Hepatocyte (in vitro differentiated cells): ENCODE measurements at regions not wholly inside any gene's neighbourhood (a gene's known extent, or its start where the extent isn't known, plus 50 kb on each side); places are given as distances from the start of the nearest gene placed in this dataset.

Experiments
- DNase-seq: peaks from one replicate; pipeline ENCODE4 v3.0.0-alpha.2; 2016; ENCODE audit warnings: low spot score
- H2AFZ ChIP-seq: fragments of 200-600 bp; sonication (generic); 2 replicates; pipeline ENCODE4 v1.6.0; 2016; ENCODE audit warnings: antibody characterized with exemption, mild to moderate bottlenecking
- H3K27ac ChIP-seq: fragments of 200-600 bp; sonication (generic); 2 replicates; pipeline ENCODE4 v1.5.1; 2016; ENCODE audit warnings: mild to moderate bottlenecking
- H3K27me3 ChIP-seq: fragments of 200-600 bp; sonication (generic); 2 replicates; pipeline ENCODE4 v1.6.1; 2016
- H3K36me3 ChIP-seq: fragments of 200-600 bp; sonication (generic); replicated peaks from 2 replicates; pipeline ENCODE4 v1.5.1; 2016; ENCODE audit warnings: low read depth; ENCODE audit not compliant: insufficient read depth
- H3K4me1 ChIP-seq: fragments of 200-600 bp; sonication (generic); 2 replicates; pipeline ENCODE4 v1.5.1; 2016; ENCODE audit warnings: mild to moderate bottlenecking, moderate library complexity; ENCODE audit not compliant: insufficient read depth
- H3K4me2 ChIP-seq: fragments of 200-600 bp; sonication (generic); 2 replicates; pipeline ENCODE4 v1.6.0; 2016
- H3K4me3 ChIP-seq: fragments of 200-600 bp; sonication (generic); 2 replicates; pipeline ENCODE4 v1.5.1; 2016; ENCODE audit warnings: mild to moderate bottlenecking
- H3K79me2 ChIP-seq: fragments of 200-600 bp; sonication (generic); 2 replicates; pipeline ENCODE4 v1.6.0; 2017; ENCODE audit warnings: mild to moderate bottlenecking
- H3K9me2 ChIP-seq: fragments of 200-600 bp; sonication (generic); replicated peaks from 2 replicates; pipeline ENCODE4 v1.6.0; 2017; ENCODE audit warnings: mild to moderate bottlenecking; ENCODE audit not compliant: insufficient read depth
- H3K9me3 ChIP-seq: fragments of 200-600 bp; sonication (generic); 2 replicates; pipeline ENCODE4 v1.5.1; 2016; ENCODE audit warnings: low read depth, mild to moderate bottlenecking
- H4K20me1 ChIP-seq: fragments of 200-600 bp; sonication (generic); 2 replicates; pipeline ENCODE4 v1.6.0; 2016; ENCODE audit warnings: mild to moderate bottlenecking; ENCODE audit not compliant: insufficient read depth, poor library complexity, severe bottlenecking
- EZH2 ChIP-seq: fragments of 200-600 bp; sonication (generic); IDR thresholded peaks from 2 replicates; pipeline ENCODE4 v1.6.1; 2016; ENCODE audit warnings: antibody characterized with exemption, mild to moderate bottlenecking, borderline replicate concordance
- EZH2phosphoT487 ChIP-seq: fragments of 200-600 bp; sonication (generic); IDR thresholded peaks from one replicate; pipeline ENCODE4 v1.6.1; 2018; ENCODE audit warnings: antibody characterized with exemption, mild to moderate bottlenecking, low read depth, moderate library complexity; ENCODE audit not compliant: unreplicated experiment, severe bottlenecking
- WGBS: methylation state at CpG from one replicate; pipeline ENCODE4 v1.1.6; 2016; ENCODE audit warnings: low lambda C conversion rate; ENCODE audit errors: missing lambda C conversion rate; 5-methylcytosine and 5-hydroxymethylcytosine counted together
- TF ChIP-seq, protein P1 (sequence below): fragments of 200-600 bp; sonication (generic); IDR thresholded peaks from 2 replicates; pipeline ENCODE4 v1.5.1; 2016; ENCODE audit warnings: antibody characterized with exemption, mild to moderate bottlenecking; ENCODE audit not compliant: poor library complexity

DNA sequence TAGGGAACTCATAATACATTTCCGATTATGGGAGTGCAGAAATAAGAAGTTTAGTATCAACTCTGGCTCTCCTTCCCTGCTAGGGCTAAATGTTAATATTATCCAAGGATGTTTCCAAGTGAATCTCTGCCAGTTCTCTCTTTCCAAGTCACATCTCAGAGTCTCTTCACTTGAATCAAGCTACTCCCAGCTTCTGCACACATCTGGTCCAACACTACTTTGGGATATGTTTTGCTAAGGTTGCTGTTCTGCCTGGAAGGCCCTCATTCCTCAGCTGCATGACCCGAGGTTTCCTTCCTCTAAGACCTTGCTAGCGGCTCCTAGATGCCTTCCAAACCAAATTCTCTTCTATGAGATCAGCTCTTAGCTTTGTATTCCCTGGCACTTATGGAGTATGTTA is 331.8 kb downstream of the GJA1 start:
- Histone ChIP-seq H3K9me2 (no peaks in the 10 kb centered on the region), H3K36me3 (no peaks in the 10 kb centered on the region), H3K9me3 (no peaks in the 10 kb centered on the region), H3K4me2 (no peak overlapping the region), H3K4me3 (no peak overlapping the region), H2AFZ (no peak overlapping the region), H3K79me2 (no peaks in the 10 kb centered on the region), H3K27me3 (no peaks in the 10 kb centered on the region), H4K20me1 (no peaks in the 10 kb centered on the region), H3K4me1 (no peaks in the 10 kb centered on the region), H3K27ac (no peak overlapping the region)
- TF ChIP-seq EZH2 (no peak), EZH2phosphoT487 (no peak)
- no peak for DNase-seq
- WGBS: 67% methylated on average over 3 of the region's 3 CpGs

DNA sequence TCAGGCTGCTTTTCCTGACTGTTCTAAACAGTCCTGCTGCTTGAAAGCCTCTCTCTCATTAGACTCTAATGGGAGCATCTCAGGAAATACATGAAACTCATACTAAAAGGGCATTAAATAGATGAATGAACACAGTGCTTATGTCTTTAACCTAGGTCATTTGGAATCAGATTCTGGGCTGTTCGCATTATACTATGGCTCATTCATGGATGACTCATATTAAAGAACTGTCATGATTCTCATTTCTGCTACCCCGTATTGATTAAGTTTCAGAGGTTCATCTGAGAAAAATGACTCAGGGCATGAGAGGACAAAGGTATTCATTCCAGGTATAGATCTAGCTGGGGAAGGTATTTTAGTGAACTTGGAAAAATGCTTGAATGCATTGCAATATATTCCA is 335.5 kb downstream of the GJA1 start:
- no peaks in the 10 kb centered on the region for H4K20me1 ChIP-seq
- TF ChIP-seq EZH2phosphoT487: no peak
- TF ChIP-seq EZH2: no peak
- TF ChIP-seq, protein P1, sequence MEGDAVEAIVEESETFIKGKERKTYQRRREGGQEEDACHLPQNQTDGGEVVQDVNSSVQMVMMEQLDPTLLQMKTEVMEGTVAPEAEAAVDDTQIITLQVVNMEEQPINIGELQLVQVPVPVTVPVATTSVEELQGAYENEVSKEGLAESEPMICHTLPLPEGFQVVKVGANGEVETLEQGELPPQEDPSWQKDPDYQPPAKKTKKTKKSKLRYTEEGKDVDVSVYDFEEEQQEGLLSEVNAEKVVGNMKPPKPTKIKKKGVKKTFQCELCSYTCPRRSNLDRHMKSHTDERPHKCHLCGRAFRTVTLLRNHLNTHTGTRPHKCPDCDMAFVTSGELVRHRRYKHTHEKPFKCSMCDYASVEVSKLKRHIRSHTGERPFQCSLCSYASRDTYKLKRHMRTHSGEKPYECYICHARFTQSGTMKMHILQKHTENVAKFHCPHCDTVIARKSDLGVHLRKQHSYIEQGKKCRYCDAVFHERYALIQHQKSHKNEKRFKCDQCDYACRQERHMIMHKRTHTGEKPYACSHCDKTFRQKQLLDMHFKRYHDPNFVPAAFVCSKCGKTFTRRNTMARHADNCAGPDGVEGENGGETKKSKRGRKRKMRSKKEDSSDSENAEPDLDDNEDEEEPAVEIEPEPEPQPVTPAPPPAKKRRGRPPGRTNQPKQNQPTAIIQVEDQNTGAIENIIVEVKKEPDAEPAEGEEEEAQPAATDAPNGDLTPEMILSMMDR: no peak
- no peaks in the 10 kb centered on the region for H3K4me1 ChIP-seq
- no peak for DNase-seq
- H3K79me2 ChIP-seq: no peaks in the 10 kb centered on the region
- H3K36me3 ChIP-seq: no peaks in the 10 kb centered on the region
- no peaks in the 10 kb centered on the region for H3K27me3 ChIP-seq
- no peak overlapping the region for H3K4me3 ChIP-seq
- no peak overlapping the region for H3K27ac ChIP-seq
- H3K4me2 ChIP-seq: no peak overlapping the region
- WGBS: 92% methylated on average over 2 of the region's 2 CpGs
- no peaks in the 10 kb centered on the region for H3K9me3 ChIP-seq
- H3K9me2 ChIP-seq: no peaks in the 10 kb centered on the region
- no peak overlapping the region for H2AFZ ChIP-seq

DNA sequence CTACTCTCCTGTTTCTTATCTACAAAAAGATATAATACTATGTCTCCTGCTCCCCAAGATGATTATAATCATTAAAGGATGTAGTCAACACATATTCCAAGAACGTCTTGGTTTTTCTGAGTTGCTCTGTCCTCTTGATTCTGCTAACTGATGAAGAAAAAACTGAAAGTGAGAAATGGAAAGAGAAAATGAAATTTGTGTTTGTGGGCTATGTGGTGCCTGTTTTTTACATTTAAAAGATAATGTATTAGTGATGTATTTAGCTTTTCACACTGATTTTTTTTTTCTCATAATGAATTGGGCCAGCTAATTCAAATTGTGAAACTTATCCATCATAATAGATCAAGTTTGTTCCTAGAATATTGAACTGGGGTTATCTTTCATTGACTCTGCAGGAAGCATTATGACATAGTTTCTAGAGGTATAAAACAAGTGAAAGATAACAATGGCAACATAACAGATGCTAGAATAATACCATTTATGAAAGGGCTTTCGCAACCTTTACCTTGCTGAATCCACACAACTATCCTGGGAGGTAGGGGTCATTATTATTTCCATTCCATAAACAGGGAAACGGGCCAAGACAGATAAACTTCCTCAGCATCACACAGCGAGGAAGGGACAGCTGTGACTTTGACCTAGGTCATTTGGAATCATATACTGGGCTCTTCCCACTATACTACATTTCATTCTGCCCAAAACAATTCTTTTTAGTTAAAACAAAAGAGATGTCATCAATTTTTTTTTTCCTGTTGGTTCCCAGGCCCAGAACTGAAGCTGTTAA is 336.7 kb downstream of the GJA1 start:
- no peaks in the 10 kb centered on the region for H3K36me3 ChIP-seq
- DNase-seq: no peak

DNA sequence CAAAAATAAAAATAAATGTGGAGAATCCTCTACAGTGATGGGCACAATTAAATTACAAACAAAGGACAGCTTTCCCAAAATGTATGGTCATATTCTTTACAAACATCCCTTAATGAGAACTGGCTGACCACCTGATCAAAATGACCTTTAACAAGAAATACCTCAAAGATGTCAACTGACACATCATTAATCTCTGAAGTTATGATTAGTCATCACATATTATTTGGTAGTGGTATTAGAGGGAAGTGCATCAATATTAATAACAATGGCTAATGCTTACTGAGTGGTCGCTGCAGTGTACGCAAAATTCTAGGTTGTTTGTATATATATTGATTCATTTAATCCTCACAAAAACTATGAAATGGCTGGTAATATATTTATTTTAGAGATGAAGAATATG is 340.6 kb downstream of the GJA1 start:
- Histone ChIP-seq H2AFZ (no peak overlapping the region), H3K4me1 (no peaks in the 10 kb centered on the region), H3K9me3 (no peaks in the 10 kb centered on the region), H3K79me2 (no peaks in the 10 kb centered on the region), H3K4me2 (no peak overlapping the region), H3K9me2 (no peaks in the 10 kb centered on the region), H4K20me1 (no peaks in the 10 kb centered on the region), H3K4me3 (no peak overlapping the region), H3K27me3 (no peaks in the 10 kb centered on the region), H3K27ac (no peak overlapping the region), H3K36me3 (no peaks in the 10 kb centered on the region)
- WGBS: 92% methylated on average over 2 of the region's 2 CpGs
- no peak for DNase-seq
- TF ChIP-seq EZH2: no peak
- no peak for TF ChIP-seq EZH2phosphoT487
- TF ChIP-seq, protein P1: no peak

More for the DNA sequence above, 336.7 kb downstream of the GJA1 start:
- no peaks in the 10 kb centered on the region for H3K9me2 ChIP-seq
- no peaks in the 10 kb centered on the region for H4K20me1 ChIP-seq
- 83% methylated on average over 4 of the region's 4 CpGs for WGBS
- no peak overlapping the region for H3K27ac ChIP-seq
- TF ChIP-seq EZH2 (no peak), EZH2phosphoT487 (no peak)
- TF ChIP-seq, protein P1: no peak
- no peak overlapping the region for H2AFZ ChIP-seq
- no peaks in the 10 kb centered on the region for H3K4me1 ChIP-seq
- no peaks in the 10 kb centered on the region for H3K79me2 ChIP-seq
- H3K4me3 ChIP-seq: no peak overlapping the region
- H3K4me2 ChIP-seq: no peak overlapping the region
- no peaks in the 10 kb centered on the region for H3K27me3 ChIP-seq
- H3K9me3 ChIP-seq: no peaks in the 10 kb centered on the region
